ENCODE measurements at regions not wholly inside any gene's neighbourhood (a gene's known extent, or its start where the extent isn't known, plus 50 kb on each side); places are given as distances from the start of the nearest gene placed in this dataset.

DNA sequence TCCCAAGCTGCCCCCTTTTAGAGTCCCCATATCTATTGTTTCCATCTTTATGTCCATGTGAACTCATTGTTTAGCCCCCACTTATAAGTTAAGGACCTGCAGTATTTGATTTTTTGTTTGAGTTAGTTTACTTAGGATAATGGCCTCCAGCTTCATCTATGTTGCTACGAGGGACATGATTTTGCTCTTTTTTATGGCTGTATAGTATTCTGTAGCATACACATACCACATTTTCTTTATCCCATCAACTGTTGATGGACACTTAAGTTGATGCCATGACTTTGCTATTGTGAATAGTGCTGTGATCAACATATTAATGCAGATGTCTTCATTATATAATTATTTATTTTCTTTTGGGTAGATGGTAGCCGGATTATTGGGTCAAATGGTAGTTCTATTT is 576.9 kb downstream of the ANKRD7 start:
- TF ChIP-seq, protein P1, sequence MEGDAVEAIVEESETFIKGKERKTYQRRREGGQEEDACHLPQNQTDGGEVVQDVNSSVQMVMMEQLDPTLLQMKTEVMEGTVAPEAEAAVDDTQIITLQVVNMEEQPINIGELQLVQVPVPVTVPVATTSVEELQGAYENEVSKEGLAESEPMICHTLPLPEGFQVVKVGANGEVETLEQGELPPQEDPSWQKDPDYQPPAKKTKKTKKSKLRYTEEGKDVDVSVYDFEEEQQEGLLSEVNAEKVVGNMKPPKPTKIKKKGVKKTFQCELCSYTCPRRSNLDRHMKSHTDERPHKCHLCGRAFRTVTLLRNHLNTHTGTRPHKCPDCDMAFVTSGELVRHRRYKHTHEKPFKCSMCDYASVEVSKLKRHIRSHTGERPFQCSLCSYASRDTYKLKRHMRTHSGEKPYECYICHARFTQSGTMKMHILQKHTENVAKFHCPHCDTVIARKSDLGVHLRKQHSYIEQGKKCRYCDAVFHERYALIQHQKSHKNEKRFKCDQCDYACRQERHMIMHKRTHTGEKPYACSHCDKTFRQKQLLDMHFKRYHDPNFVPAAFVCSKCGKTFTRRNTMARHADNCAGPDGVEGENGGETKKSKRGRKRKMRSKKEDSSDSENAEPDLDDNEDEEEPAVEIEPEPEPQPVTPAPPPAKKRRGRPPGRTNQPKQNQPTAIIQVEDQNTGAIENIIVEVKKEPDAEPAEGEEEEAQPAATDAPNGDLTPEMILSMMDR (optimal IDR thresholded peaks at IDR 0.05 in 1 of 3, IDR thresholded peaks at IDR 0.05 in 1 of 3, conservative IDR thresholded peaks at IDR 0.05 in 1 of 3; ENCODE audit: extremely low read depth in 1 of 3, insufficient read depth in 2 of 3, low read length in 3 of 3), result no peak
- TF ChIP-seq EZH2 (IDR thresholded peaks at IDR 0.05; ENCODE audit: low read length), result no peak

Measured in keratinocyte (primary cell).